ENCODE measurements at regions not wholly inside any gene's neighbourhood (a gene's known extent, or its start where the extent isn't known, plus 50 kb on each side); places are given as distances from the start of the nearest gene placed in this dataset.

DNA sequence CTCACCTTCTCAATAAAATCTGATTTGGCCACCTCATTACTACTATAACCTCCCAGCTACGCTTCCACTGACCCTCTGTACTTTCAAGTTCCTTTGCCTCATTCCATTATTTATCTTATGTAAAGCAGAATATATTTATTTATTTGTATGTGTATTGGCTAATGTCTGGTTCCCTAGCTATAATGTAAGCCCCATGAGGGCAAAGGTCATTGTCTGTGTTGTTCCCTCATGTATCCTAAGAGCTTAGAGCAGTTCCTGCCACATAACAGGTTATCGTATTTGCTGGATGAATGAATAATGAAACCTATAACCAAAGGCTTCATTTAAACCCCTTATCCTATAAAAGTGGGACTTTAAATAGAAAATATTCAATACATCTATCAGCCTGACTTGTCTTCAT, 77.9 kb upstream of the DPT start:
- no peak for DNase-seq (ENCODE audit: low read depth)
- H3K4me3 ChIP-seq (ENCODE audit: low read depth, low read length), result no peak overlapping the region
- no peak for TF ChIP-seq CTCF (IDR thresholded peaks at IDR 0.05; ENCODE audit: insufficient read depth, low read length)

- H3K4me3 ChIP-seq (ENCODE audit: low read depth, low read length), result no peak overlapping the region
- no peak for DNase-seq (ENCODE audit: low read depth)
- no peak for TF ChIP-seq CTCF (IDR thresholded peaks at IDR 0.05; ENCODE audit: insufficient read depth, low read length)
Measured at GRCh38 chr1:168811176-168811575, 82.2 kb upstream of the DPT start.

GRCh38 chr1:168819668-168820067, 90.7 kb upstream of the DPT start:
- DNase-seq (ENCODE audit: low read depth), result no peak
- no peak for TF ChIP-seq CTCF (IDR thresholded peaks at IDR 0.05; ENCODE audit: insufficient read depth, low read length)
- H3K4me3 ChIP-seq (ENCODE audit: low read depth, low read length), result no peak overlapping the region

GRCh38 chr1:168821434-168821833, 92.4 kb upstream of the DPT start:
- no peak overlapping the region for H3K4me3 ChIP-seq (ENCODE audit: low read depth, low read length)
- TF ChIP-seq CTCF (IDR thresholded peaks at IDR 0.05; ENCODE audit: insufficient read depth, low read length), result no peak
- no peak for DNase-seq (ENCODE audit: low read depth)

GRCh38 chr1:168822911-168823310, 93.9 kb upstream of the DPT start:
- H3K4me3 ChIP-seq (ENCODE audit: low read depth, low read length), result no peak overlapping the region
- no peak for DNase-seq (ENCODE audit: low read depth)
- no peak for TF ChIP-seq CTCF (IDR thresholded peaks at IDR 0.05; ENCODE audit: insufficient read depth, low read length)

- no peak for DNase-seq (ENCODE audit: low read depth)
- TF ChIP-seq CTCF (IDR thresholded peaks at IDR 0.05; ENCODE audit: insufficient read depth, low read length), result no peak
- H3K4me3 ChIP-seq (ENCODE audit: low read depth, low read length), result no peak overlapping the region
Measured at GRCh38 chr1:168823988-168824387, 95.0 kb upstream of the DPT start.

DNA sequence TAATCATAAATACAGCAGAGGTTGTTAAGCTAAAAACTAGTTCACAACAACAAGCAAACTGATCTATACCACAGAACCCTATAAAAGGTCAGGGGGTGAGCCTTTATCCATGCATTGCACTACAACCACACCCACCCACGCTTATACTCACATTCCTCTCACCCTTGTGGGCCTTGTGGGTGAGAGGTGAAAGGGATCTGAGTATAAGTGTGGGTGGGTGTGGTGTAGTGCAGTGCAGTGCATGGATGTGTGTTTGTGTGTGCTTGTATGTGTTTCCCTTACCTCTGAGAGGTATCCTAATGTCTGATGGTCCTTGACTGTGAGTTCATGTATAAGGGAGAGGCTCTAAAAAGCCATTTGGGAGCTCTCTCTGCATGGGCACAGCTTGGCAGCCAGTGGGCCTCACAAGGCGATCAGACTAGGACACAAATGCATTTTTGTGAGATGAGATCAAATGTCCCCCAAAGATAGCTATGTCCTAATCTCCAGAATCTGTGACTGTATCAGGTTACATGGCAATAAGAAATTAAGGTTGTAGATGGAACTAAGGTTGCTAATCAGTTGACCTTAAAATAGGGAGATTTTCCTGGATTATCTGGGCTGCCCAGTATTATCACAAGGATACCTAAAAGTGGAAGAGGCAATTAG, 95.5 kb upstream of the DPT start:
- no peak for TF ChIP-seq CTCF (IDR thresholded peaks at IDR 0.05; ENCODE audit: insufficient read depth, low read length)
- H3K4me3 ChIP-seq (ENCODE audit: low read depth, low read length), result no peak overlapping the region
- DNase-seq (ENCODE audit: low read depth), result no peak
